Right ventricle myocardium superior (tissue), 1 donor: ENCODE measurements at regions not wholly inside any gene's neighbourhood (a gene's known extent, or its start where the extent isn't known, plus 50 kb on each side); places are given as distances from the start of the nearest gene placed in this dataset.
A peak's percentile ranks its signal among the peaks of the same experiment; 100 is the strongest.

Experiments used
- ATAC-seq: fragments of 200-7000 bp; cut with Tn5 transposase; one replicate; pipeline ENCODE4 v1.9.1; 2020; ENCODE audit warnings: mild to moderate bottlenecking; ENCODE audit not compliant: poor library complexity
- DNase-seq: peaks from one replicate; pipeline ENCODE4 v3.0.0-alpha.2; 2020
- intact Hi-C: fragments of 100-400 bp; cut with DNase I; formaldehyde crosslinking; loops from one replicate; pipeline ENCODE4 v1.11.2; 2022
- donor health status: DM: no; HTN: yes; CAD: no; lungs with severe emphysema.

DNA sequence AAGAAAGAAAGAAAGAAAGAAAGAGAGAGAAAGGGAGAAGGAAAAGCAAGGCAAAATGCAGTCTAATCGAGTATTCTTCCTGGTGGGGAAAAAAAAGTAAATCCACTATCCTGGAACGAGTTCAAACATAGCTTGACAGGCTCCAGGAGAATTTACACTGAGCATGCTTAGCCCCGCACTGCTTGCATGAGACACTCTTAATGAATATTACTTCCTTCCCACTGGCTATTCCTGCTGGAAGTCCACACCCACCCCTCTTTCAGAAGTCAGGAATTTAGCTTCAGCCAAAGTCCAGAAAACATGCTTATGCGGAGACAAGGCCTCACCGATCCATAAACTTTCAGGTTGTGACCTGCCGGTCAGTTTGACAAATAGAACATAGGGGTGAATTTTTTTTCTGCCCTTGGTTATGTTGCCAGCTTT lies 251.8 kb upstream of the BLID start:
- peak; percentile 74 for ATAC-seq
- intact Hi-C loops, result loop anchor here (10.0 kb wide), 1 partner anchor 137 kb away; no protein-coding TSS in a partner anchor
- DNase-seq, result no peak

GRCh38 chr11:122365610-122366360 lies 249.8 kb upstream of the BLID start:
- intact Hi-C loops, result loop anchor here (10.0 kb wide), 1 partner anchor 139 kb away; no protein-coding TSS in a partner anchor
- DNase-seq, result peak; percentile 53
- ATAC-seq, result peak; percentile 83

GRCh38 chr11:122363296-122363695 lies 247.3 kb upstream of the BLID start:
- intact Hi-C loops, result loop anchor here (10.0 kb wide), 1 partner anchor 142 kb away; no protein-coding TSS in a partner anchor
- ATAC-seq, result peak; percentile 34
- DNase-seq, result no peak

- no peak for DNase-seq
- intact Hi-C loops, result loop anchor here (10.0 kb wide), 1 partner anchor 142 kb away; no protein-coding TSS in a partner anchor
- no peak for ATAC-seq
Observed at GRCh38 chr11:122362381-122362780, 246.4 kb upstream of the BLID start.

GRCh38 chr11:122360875-122361274 lies 244.9 kb upstream of the BLID start:
- ATAC-seq (no peak), DNase-seq (no peak)
- intact Hi-C loops, result loop anchor here (10.0 kb wide), 1 partner anchor 144 kb away; no protein-coding TSS in a partner anchor

DNA sequence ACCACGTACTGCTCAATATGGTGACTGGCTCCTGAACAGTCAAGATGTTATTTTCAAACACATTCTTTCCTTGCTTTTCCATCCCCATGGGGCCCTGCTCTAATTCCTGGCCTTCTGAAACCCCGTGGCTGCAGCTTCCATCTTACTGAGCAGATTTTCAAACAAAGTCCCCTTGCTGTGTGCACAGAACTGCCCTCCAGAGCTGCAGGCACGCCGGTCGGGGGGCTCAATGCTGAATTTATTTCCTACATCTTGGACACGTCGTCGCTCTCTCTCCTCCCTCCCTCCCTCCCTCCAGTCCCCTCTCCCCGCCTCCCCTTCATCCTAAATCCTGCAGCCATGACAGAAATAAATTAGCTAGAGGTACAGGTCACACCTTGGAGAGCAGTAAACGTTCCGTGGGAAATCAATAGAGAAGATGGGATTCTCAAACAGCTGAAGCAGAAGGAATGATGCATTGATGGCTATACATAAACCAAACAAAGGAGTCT lies 243.1 kb upstream of the BLID start:
- ATAC-seq (no peak), DNase-seq (no peak)
- intact Hi-C loops, result no loop called here

GRCh38 chr11:122358292-122358691 lies 242.3 kb upstream of the BLID start:
- DNase-seq, result no peak
- ATAC-seq, result no peak
- intact Hi-C loops, result no loop called here

- no peak for ATAC-seq
- intact Hi-C loops, result no loop called here
Observed at GRCh38 chr11:122355968-122356367, 240.0 kb upstream of the BLID start.

DNA sequence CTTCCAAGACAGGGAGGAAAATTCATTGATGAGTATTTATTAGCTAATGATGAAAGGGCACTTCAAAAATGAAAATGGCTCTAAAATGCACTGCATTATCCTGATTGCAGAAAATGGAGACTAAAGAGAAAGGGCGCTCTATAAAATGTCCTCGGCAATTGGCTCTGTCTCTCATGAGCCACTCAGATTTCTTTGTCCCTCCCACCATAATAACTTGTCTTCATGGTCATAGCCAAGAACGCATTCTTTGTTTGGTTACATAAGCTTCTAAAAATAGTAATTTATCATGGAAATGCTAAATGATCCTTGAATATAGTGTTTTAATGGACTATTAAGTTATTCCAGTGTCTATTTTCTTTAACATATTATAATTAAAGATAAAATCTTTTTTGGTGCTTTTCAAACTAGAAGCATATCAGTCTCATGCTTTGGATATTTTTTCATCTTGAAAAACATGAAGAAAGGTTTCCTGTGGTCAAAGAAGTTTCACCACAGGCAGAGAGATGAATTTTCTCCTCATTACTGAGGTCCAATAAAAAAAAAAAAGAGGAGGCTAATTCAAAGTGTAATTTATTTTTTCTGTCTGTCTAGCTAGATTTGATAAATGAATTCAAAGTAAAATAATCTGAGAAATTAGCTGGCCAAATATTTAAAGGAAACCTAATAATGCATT lies 238.1 kb upstream of the BLID start:
- DNase-seq (no peak), ATAC-seq (peak; percentile 80)
- intact Hi-C loops, result no loop called here

More at GRCh38 chr11:122355968-122356367, 240.0 kb upstream of the BLID start:
- DNase-seq, result no peak

DNA sequence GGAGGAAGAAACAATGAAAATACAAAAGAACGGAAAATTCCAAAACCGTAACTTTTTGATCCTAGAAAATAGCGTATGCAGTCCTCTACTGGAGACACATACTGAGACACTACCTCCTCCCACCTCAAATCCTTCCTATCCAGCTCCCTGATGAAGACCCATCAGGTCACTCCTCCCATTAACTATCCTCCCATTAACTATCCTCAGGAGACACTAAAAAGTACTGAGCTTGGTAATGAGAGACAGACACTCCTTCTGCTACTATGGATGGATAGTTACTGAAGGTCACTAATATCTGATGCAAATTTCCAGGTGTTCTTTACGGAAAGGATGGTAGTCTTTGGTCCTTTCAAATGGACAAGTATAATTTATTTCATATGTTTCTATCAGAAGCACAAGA lies 237.5 kb upstream of the BLID start:
- DNase-seq (no peak), ATAC-seq (no peak)
- intact Hi-C loops, result no loop called here

GRCh38 chr11:122348659-122349409 lies 232.8 kb upstream of the BLID start:
- intact Hi-C loops, result no loop called here
- peak; percentile 94 for ATAC-seq
- peak; percentile 50 for DNase-seq

- intact Hi-C loops, result no loop called here
- no peak for ATAC-seq
- no peak for DNase-seq
Observed at GRCh38 chr11:122346006-122346405, 230.0 kb upstream of the BLID start.

- intact Hi-C loops, result no loop called here
- DNase-seq (no peak), ATAC-seq (no peak)
Observed at GRCh38 chr11:122345586-122345985, 229.6 kb upstream of the BLID start.

DNA sequence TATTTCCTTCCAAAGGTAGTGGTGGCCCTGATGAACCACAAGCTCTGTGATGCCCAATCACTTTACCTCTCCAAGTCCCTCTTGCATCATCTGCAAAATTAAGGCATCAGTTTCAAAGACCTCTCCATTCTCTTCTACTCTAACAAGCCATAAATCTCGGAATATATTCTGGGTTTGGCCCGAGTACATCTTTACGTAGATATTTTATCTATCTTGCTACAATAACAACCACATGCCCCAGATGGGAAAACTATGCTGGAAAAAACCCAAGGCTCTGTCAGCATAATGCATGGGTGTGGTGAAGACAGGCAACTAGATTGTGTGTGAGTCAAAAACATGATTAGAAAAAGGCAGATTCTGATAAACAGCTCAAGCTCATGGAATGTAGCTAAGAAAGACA lies 228.2 kb upstream of the BLID start:
- intact Hi-C loops, result no loop called here
- DNase-seq (no peak), ATAC-seq (peak; percentile 20)

GRCh38 chr11:122343210-122343609 lies 227.2 kb upstream of the BLID start:
- intact Hi-C loops, result no loop called here
- no peak for ATAC-seq

DNA sequence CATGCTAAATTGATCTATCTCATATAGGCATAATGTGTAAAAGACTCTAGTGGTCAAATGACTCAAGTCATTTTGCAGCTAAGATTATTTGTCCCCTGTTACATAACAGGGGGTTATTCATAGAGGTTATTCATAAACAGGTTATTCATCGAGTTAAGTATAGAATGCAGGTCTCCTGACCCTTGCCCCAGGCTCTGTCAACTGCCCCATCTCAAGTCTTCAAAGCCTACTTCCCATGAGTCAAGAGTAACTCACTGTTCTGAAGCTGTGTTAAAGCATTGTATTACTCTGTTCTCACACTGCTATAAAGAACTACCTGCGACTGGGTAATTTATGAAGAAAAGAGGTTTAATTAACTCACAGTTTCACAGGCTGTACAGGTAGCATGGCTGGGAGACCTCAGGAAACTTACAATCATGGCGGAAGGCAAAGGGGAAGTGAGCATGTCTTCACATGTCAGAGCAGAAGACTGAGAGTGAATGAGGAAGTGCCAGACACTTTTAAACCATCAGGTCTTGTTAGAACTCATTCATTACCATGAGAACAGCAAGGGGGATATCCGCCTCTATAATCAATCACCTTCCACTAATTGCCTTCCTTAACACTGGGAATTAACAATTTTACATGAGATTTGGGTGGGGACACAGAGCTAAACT lies 226.2 kb upstream of the BLID start:
- DNase-seq (no peak), ATAC-seq (no peak)
- intact Hi-C loops, result no loop called here

More at GRCh38 chr11:122343210-122343609, 227.2 kb upstream of the BLID start:
- DNase-seq, result no peak

- intact Hi-C loops, result no loop called here
Observed at GRCh38 chr11:122341477-122341876, 225.5 kb upstream of the BLID start.

DNA sequence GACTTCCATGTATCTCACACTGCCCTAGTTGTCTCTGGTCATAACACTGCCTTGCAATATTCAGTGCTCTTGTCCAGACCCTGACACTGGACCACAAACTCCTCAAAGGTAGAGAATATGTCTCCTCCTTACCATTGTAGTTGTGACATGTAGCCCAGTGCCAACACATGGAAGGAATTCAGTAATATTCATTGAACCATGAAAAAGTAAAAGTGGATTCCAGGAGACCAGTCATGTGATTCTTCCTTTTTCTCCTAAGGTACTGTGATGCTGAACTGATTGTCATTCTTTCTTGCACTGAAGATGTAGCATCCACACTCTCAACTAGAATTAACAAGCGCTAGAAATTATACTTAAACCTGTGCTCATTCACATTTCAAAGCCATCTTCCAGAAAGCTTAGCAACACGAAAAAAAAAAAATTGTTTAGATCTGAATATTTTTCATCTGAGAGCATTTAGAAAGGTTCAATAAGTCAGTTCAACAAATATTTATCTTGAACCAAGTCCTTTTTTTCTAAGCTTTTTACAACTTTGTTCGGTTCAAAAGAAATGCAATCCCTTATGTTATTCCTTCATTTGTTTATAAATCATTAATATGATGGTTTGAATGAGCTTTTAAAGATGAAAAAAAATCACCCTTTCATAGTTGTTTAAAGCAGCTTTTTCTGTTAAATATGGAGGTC lies 224.7 kb upstream of the BLID start:
- ATAC-seq, result no peak
- intact Hi-C loops, result no loop called here

More at GRCh38 chr11:122341477-122341876, 225.5 kb upstream of the BLID start:
- DNase-seq (no peak), ATAC-seq (no peak)

More for the DNA sequence above, 224.7 kb upstream of the BLID start:
- no peak for DNase-seq
